Nephron progenitor cell (in vitro differentiated cells): ENCODE measurements at regions not wholly inside any gene's neighbourhood (a gene's known extent, or its start where the extent isn't known, plus 50 kb on each side); places are given as distances from the start of the nearest gene placed in this dataset.

Experiments
- DNase-seq: peaks from one replicate; pipeline ENCODE4 v3.0.0; 2021
- H3K27ac Mint-ChIP-seq: 2 replicates; pipeline ENCODE4 v1.8.0; 2021; ENCODE audit warnings: mild to moderate bottlenecking, moderate library complexity, mixed read lengths
- H3K27me3 Mint-ChIP-seq: 2 replicates; pipeline ENCODE4 v1.8.0; 2021; ENCODE audit warnings: mild to moderate bottlenecking, low read depth, mixed read lengths; ENCODE audit not compliant: poor library complexity
- H3K36me3 Mint-ChIP-seq: 2 replicates; pipeline ENCODE4 v1.8.0; 2021; ENCODE audit warnings: low read depth, mixed read lengths
- H3K4me1 Mint-ChIP-seq: 2 replicates; pipeline ENCODE4 v1.8.0; 2021; ENCODE audit warnings: mixed read lengths
- H3K4me3 Mint-ChIP-seq: 2 replicates; pipeline ENCODE4 v1.8.0; 2021; ENCODE audit warnings: mild to moderate bottlenecking, moderate library complexity, mixed read lengths
- H3K9me3 Mint-ChIP-seq: 2 replicates; pipeline ENCODE4 v1.8.0; 2021; ENCODE audit warnings: mild to moderate bottlenecking, moderate library complexity, mixed read lengths
- TF ChIP-seq, protein P1 (sequence below): fragments of 200-600 bp; sonication (generic); IDR thresholded peaks from 2 replicates; pipeline ENCODE4 v1.5.0; 2021; ENCODE audit warnings: antibody characterized with exemption

GRCh38 chr5:165232509-165233028 is 1727.2 kb downstream of the MAT2B start:
- peaks cover 3% of the 10 kb centered on the region for H3K36me3 Mint-ChIP-seq
- H3K4me3 Mint-ChIP-seq, result no peak overlapping the region
- no peaks in the 10 kb centered on the region for H3K27me3 Mint-ChIP-seq
- no peak for DNase-seq
- H3K9me3 Mint-ChIP-seq, result peaks cover 10% of the 10 kb centered on the region
- peaks cover 9% of the 10 kb centered on the region for H3K4me1 Mint-ChIP-seq
- TF ChIP-seq, protein P1, sequence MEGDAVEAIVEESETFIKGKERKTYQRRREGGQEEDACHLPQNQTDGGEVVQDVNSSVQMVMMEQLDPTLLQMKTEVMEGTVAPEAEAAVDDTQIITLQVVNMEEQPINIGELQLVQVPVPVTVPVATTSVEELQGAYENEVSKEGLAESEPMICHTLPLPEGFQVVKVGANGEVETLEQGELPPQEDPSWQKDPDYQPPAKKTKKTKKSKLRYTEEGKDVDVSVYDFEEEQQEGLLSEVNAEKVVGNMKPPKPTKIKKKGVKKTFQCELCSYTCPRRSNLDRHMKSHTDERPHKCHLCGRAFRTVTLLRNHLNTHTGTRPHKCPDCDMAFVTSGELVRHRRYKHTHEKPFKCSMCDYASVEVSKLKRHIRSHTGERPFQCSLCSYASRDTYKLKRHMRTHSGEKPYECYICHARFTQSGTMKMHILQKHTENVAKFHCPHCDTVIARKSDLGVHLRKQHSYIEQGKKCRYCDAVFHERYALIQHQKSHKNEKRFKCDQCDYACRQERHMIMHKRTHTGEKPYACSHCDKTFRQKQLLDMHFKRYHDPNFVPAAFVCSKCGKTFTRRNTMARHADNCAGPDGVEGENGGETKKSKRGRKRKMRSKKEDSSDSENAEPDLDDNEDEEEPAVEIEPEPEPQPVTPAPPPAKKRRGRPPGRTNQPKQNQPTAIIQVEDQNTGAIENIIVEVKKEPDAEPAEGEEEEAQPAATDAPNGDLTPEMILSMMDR, result no peak
- H3K27ac Mint-ChIP-seq, result no peak overlapping the region

DNA sequence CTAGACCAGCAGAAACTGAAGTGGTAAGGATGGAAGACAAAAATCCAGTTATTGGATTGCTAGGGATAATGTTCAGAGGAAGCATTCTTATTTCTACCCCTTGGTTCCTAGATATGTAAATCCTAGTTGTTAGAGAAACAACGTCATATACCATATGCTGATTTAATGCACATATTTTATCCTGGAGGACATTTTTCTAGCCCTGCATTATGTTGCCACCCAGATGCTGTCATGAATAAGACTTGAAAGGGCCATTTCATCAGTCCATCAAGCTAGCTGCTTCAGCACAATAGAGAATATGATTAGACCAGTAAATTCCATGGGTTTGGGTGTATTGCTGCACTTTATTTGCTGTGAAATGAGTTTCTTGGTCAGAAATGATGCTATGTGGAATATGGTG is 1736.4 kb downstream of the MAT2B start:
- DNase-seq, result no peak
- Mint-ChIP-seq H3K27me3 (no peaks in the 10 kb centered on the region), H3K27ac (no peak overlapping the region), H3K4me1 (peaks cover 5% of the 10 kb centered on the region), H3K9me3 (no peaks in the 10 kb centered on the region), H3K4me3 (no peak overlapping the region), H3K36me3 (no peaks in the 10 kb centered on the region)
- TF ChIP-seq, protein P1, result no peak

DNA sequence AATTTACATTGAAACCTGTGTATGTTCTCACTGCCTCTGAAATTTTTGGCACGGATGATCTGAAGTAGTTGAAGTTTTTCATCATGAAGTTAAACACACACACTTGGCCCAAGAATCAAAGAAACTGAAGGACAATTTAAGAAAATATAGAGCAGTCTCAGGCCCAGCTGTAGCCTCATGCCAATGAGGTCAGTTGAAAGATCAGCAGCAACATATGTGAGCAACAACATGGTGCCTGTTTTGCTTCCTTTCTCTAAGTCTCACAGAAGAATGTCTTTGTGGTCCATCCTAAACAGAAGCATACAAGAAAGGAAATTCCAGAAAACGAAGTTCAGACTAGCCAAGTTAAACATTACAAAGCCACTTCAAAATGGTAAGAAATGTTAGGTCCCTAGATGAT is 1737.2 kb downstream of the MAT2B start:
- no peak overlapping the region for H3K27ac Mint-ChIP-seq
- no peak overlapping the region for H3K4me3 Mint-ChIP-seq
- H3K27me3 Mint-ChIP-seq, result no peaks in the 10 kb centered on the region
- H3K4me1 Mint-ChIP-seq, result peaks cover 5% of the 10 kb centered on the region
- DNase-seq, result no peak
- H3K9me3 Mint-ChIP-seq, result no peaks in the 10 kb centered on the region
- TF ChIP-seq, protein P1, result no peak
- no peaks in the 10 kb centered on the region for H3K36me3 Mint-ChIP-seq

DNA sequence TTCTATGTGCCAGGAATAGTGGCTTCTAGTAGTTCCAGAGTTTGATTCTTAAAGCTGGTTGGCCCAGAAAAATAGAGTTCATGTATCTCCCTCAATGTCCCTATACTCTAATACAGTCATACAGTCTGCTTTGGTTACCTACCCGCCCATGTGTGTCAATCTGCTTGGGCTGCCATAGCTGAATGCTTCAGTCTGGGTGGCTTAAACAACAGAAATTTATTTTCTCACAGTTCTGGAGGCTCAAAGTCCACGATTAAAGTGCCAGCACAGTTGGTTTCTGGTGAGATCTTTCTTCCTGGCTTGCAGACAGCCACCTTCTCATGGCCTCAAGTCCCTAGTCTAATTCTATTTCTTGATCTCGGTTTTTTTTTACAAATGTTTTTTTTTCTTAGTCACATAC is 1739.0 kb downstream of the MAT2B start:
- H3K4me1 Mint-ChIP-seq, result peaks cover 5% of the 10 kb centered on the region
- TF ChIP-seq, protein P1, result no peak
- H3K4me3 Mint-ChIP-seq, result no peak overlapping the region
- no peak overlapping the region for H3K27ac Mint-ChIP-seq
- DNase-seq, result no peak
- no peaks in the 10 kb centered on the region for H3K9me3 Mint-ChIP-seq
- no peaks in the 10 kb centered on the region for H3K27me3 Mint-ChIP-seq
- H3K36me3 Mint-ChIP-seq, result no peaks in the 10 kb centered on the region

GRCh38 chr5:165258197-165258771 is 1752.9 kb downstream of the MAT2B start:
- peaks cover 4% of the 10 kb centered on the region for H3K27me3 Mint-ChIP-seq
- peaks cover 6% of the 10 kb centered on the region for H3K4me1 Mint-ChIP-seq
- H3K9me3 Mint-ChIP-seq, result no peaks in the 10 kb centered on the region
- TF ChIP-seq, protein P1, result no peak
- no peaks in the 10 kb centered on the region for H3K36me3 Mint-ChIP-seq
- H3K4me3 Mint-ChIP-seq, result no peak overlapping the region
- DNase-seq, result no peak
- no peak overlapping the region for H3K27ac Mint-ChIP-seq

DNA sequence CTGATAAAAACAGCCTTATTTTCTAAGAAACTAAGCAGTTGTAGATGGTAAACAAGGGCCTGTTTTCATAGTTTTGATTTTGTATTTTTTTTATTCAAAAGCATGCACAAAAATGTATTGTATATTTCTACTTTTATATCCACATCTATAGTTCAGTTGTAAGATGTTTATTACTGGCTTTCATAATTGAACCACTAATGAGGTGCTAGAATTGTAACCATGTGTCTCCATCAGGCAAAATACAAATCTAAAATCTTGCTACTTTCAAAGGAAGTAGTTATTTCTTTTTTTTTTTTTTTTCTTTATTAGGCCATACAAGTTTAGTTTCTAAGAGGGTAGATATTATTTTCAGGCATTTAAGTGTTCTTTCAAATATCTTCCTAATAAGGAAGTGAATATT is 1755.0 kb downstream of the MAT2B start:
- Mint-ChIP-seq H3K27ac (no peak overlapping the region), H3K4me1 (peaks cover 12% of the 10 kb centered on the region), H3K27me3 (peaks cover 4% of the 10 kb centered on the region), H3K36me3 (no peaks in the 10 kb centered on the region), H3K9me3 (no peaks in the 10 kb centered on the region), H3K4me3 (no peak overlapping the region)
- DNase-seq, result no peak
- TF ChIP-seq, protein P1, result no peak
